ENCODE measurements at regions not wholly inside any gene's neighbourhood (a gene's known extent, or its start where the extent isn't known, plus 50 kb on each side); places are given as distances from the start of the nearest gene placed in this dataset.

DNA sequence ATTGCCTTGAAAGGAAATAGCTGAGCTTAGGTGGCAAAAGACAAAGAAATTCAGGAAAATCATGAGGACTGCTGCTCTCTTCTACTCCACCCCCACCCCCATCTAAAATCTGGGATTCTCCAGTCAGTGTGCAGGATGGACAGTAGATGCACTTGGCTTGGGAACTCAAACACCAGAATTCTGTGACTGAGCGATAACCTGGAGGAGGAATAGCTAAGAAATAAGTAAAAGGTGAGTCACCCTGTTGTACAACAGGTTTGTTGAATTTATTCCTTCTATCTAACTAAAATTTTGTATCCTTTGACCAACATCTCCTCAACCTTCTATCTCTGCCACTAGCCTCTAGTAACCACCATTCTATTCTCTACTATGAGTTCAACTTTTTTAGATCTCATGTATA is 1029.9 kb upstream of the ACVR2A start:
- Histone ChIP-seq H3K27ac (replicated peaks) (no peak overlapping the region), H3K27me3 (ENCODE audit: insufficient read depth, poor library complexity, severe bottlenecking) (no peaks in the 10 kb centered on the region), H3K4me3 (replicated peaks; ENCODE audit: insufficient read depth, low read length) (no peak overlapping the region)
- TF ChIP-seq GABPA (IDR thresholded peaks at IDR 0.05; ENCODE audit: low read depth), result no peak
- TF ChIP-seq, protein P1, sequence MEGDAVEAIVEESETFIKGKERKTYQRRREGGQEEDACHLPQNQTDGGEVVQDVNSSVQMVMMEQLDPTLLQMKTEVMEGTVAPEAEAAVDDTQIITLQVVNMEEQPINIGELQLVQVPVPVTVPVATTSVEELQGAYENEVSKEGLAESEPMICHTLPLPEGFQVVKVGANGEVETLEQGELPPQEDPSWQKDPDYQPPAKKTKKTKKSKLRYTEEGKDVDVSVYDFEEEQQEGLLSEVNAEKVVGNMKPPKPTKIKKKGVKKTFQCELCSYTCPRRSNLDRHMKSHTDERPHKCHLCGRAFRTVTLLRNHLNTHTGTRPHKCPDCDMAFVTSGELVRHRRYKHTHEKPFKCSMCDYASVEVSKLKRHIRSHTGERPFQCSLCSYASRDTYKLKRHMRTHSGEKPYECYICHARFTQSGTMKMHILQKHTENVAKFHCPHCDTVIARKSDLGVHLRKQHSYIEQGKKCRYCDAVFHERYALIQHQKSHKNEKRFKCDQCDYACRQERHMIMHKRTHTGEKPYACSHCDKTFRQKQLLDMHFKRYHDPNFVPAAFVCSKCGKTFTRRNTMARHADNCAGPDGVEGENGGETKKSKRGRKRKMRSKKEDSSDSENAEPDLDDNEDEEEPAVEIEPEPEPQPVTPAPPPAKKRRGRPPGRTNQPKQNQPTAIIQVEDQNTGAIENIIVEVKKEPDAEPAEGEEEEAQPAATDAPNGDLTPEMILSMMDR (IDR thresholded peaks at IDR 0.05; ENCODE audit: insufficient read depth, low read length), result no peak
- TF ChIP-seq, protein P2, sequence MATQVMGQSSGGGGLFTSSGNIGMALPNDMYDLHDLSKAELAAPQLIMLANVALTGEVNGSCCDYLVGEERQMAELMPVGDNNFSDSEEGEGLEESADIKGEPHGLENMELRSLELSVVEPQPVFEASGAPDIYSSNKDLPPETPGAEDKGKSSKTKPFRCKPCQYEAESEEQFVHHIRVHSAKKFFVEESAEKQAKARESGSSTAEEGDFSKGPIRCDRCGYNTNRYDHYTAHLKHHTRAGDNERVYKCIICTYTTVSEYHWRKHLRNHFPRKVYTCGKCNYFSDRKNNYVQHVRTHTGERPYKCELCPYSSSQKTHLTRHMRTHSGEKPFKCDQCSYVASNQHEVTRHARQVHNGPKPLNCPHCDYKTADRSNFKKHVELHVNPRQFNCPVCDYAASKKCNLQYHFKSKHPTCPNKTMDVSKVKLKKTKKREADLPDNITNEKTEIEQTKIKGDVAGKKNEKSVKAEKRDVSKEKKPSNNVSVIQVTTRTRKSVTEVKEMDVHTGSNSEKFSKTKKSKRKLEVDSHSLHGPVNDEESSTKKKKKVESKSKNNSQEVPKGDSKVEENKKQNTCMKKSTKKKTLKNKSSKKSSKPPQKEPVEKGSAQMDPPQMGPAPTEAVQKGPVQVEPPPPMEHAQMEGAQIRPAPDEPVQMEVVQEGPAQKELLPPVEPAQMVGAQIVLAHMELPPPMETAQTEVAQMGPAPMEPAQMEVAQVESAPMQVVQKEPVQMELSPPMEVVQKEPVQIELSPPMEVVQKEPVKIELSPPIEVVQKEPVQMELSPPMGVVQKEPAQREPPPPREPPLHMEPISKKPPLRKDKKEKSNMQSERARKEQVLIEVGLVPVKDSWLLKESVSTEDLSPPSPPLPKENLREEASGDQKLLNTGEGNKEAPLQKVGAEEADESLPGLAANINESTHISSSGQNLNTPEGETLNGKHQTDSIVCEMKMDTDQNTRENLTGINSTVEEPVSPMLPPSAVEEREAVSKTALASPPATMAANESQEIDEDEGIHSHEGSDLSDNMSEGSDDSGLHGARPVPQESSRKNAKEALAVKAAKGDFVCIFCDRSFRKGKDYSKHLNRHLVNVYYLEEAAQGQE (IDR thresholded peaks at IDR 0.05; ENCODE audit: insufficient replicate concordance, low read depth), result no peak
- no peak for TF ChIP-seq POLR2AphosphoS5 (IDR thresholded peaks at IDR 0.05; ENCODE audit: low read depth)
- no peak for DNase-seq (ENCODE audit: low read depth in 1 of 2, low spot score in 1 of 2)

DNA sequence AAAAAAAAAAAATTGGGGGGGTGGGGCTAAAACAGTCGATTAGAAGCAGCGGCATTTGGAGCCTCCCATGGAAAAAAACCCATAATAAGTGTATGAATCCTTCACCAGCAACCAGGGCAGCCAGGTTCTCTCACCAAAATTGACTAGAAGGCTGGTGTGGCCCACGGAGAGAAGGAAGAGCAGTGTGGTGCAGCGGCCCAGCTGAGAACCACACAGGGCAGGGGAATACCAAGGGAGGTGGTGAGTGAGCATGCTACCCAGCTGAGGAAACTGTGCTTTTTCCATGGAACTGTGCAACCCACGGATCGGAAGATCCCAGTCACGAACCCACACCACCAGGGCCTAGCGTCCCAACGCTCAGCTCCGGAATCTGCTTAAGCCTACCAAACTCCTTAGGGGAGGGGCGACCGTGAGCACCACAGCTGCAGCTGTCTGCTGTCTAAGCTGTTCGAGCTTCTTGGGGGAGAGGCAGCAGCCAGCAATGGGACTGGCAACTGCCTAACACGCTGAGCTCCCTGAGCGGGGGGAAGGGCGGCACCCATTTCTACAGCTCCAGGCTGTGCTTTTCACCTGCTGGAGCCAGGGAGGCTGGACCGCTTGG is 1037.2 kb upstream of the ACVR2A start:
- Histone ChIP-seq H3K27me3 (ENCODE audit: insufficient read depth, poor library complexity, severe bottlenecking) (no peaks in the 10 kb centered on the region), H3K27ac (replicated peaks) (no peak overlapping the region), H3K4me3 (replicated peaks; ENCODE audit: insufficient read depth, low read length) (no peak overlapping the region)
- TF ChIP-seq SPI1 (IDR thresholded peaks at IDR 0.05; ENCODE audit: borderline replicate concordance, low read depth) (no peak), GABPA (IDR thresholded peaks at IDR 0.05; ENCODE audit: low read depth) (no peak), POLR2AphosphoS5 (IDR thresholded peaks at IDR 0.05; ENCODE audit: low read depth) (no peak)
- TF ChIP-seq, protein P2 (IDR thresholded peaks at IDR 0.05; ENCODE audit: insufficient replicate concordance, low read depth), result no peak
- TF ChIP-seq, protein P1 (IDR thresholded peaks at IDR 0.05; ENCODE audit: insufficient read depth, low read length), result no peak
- DNase-seq (ENCODE audit: low read depth in 1 of 2, low spot score in 1 of 2), result no peak

DNA sequence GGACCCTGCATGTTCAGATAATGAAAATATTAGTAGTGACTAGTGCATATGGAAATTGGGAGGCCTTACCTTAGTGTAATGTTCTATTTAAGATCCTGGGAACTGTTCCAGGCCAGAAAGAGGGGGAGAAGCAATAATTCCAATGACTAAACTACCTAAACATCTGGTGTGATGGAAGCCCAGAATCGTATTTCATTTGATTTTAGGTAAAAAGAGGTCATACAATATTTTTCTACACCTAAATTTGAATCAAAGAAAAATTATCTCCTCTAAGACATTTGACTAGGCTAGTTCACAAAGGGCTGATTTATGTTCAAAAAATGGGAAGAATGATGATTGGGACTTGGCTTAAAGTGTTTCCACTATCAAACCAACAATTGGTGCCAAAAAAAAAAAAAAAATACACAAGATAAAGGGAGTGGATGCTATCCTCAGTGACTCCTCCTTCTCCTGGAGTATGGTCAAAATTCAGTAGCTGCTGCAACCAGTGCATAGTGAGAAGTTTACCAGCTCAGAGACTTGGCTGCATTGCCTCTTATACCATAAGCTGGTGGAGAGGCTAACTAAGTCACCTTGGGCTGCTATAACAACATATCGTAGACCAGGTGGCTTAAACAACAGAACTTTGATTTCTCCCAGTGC is 1038.3 kb upstream of the ACVR2A start:
- no peaks in the 10 kb centered on the region for H3K27me3 ChIP-seq (ENCODE audit: insufficient read depth, poor library complexity, severe bottlenecking)
- TF ChIP-seq, protein P1 (IDR thresholded peaks at IDR 0.05; ENCODE audit: insufficient read depth, low read length), result no peak
- TF ChIP-seq SPI1 (IDR thresholded peaks at IDR 0.05; ENCODE audit: borderline replicate concordance, low read depth) (no peak), POLR2AphosphoS5 (IDR thresholded peaks at IDR 0.05; ENCODE audit: low read depth) (no peak), GABPA (IDR thresholded peaks at IDR 0.05; ENCODE audit: low read depth) (no peak)
- TF ChIP-seq, protein P2 (IDR thresholded peaks at IDR 0.05; ENCODE audit: insufficient replicate concordance, low read depth), result no peak
- no peak overlapping the region for H3K27ac ChIP-seq (replicated peaks)
- no peak overlapping the region for H3K4me3 ChIP-seq (replicated peaks; ENCODE audit: insufficient read depth, low read length)
- DNase-seq (ENCODE audit: low read depth in 1 of 2, low spot score in 1 of 2), result no peak

Measured in HL-60 (cell line).